ENCODE measurements at regions not wholly inside any gene's neighbourhood (a gene's known extent, or its start where the extent isn't known, plus 50 kb on each side); places are given as distances from the start of the nearest gene placed in this dataset.

- intact Hi-C loops (cut with DNase I; ENCODE audit: low total_unique reads), result no loop called here
- Histone ChIP-seq H3K4me3 (no peak overlapping the region), H3K36me3 (no peaks in the 10 kb centered on the region), H3K27ac (peak overlapping the region in 3 of 8 donors; percentile 22 to 56 (median 45)), H3K4me1 (peaks cover 0 to 6% (median 0%) of the 10 kb centered on the region in 6 donors), H3K27me3 (replicated peaks in 1 of 7) (no peaks in the 10 kb centered on the region), H3K9me3 (no peaks in the 10 kb centered on the region)
- WGBS, 5 donors, result 46 to 76% (median 56%) methylated on average over 1 of the region's 1 CpG
- TF ChIP-seq CTCF (IDR thresholded peaks at IDR 0.05 in 8 of 11, conservative IDR thresholded peaks at IDR 0.05 in 3 of 11) (no peak), POLR2A (IDR thresholded peaks at IDR 0.05) (no peak), POLR2AphosphoS5 (IDR thresholded peaks at IDR 0.05) (no peak)
- no peak for DNase-seq
Measured at GRCh38 chr20:12383821-12384220, 466.1 kb downstream of the BTBD3 start.

DNA sequence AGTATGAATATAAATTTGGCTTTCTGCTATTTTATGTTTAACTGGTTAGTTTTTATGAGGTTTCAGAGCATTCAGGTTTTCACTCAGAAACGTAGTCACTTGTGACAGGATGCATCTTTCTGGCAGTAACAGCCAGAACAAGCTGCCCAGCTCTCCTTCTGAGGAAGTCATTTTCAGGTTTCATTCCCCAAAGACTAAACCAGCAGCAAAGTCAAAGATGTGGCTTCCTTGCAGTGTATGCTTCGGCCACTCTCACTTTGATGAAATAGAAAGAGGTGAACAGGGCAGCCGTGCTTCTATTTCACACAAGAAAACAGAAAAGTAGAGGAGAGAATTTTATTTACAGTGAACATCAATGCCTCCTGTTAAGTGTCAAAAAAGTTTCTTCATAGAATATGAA lies 469.1 kb downstream of the BTBD3 start:
- Histone ChIP-seq H3K36me3 (no peaks in the 10 kb centered on the region), H3K9me3 (no peaks in the 10 kb centered on the region), H3K27me3 (replicated peaks in 1 of 7) (no peaks in the 10 kb centered on the region), H3K27ac (no peak overlapping the region), H3K4me3 (no peak overlapping the region), H3K4me1 (peaks cover 0 to 6% (median 0%) of the 10 kb centered on the region in 6 donors)
- no peak for DNase-seq
- intact Hi-C loops (cut with DNase I; ENCODE audit: low total_unique reads), result no loop called here
- WGBS, 5 donors, result 50 to 72% (median 59%) methylated on average over 3 of the region's 3 CpGs
- TF ChIP-seq CTCF (IDR thresholded peaks at IDR 0.05 in 8 of 11, conservative IDR thresholded peaks at IDR 0.05 in 3 of 11), result no peak
- no peak for TF ChIP-seq POLR2AphosphoS5 (IDR thresholded peaks at IDR 0.05)
- no peak for TF ChIP-seq POLR2A (IDR thresholded peaks at IDR 0.05)

DNA sequence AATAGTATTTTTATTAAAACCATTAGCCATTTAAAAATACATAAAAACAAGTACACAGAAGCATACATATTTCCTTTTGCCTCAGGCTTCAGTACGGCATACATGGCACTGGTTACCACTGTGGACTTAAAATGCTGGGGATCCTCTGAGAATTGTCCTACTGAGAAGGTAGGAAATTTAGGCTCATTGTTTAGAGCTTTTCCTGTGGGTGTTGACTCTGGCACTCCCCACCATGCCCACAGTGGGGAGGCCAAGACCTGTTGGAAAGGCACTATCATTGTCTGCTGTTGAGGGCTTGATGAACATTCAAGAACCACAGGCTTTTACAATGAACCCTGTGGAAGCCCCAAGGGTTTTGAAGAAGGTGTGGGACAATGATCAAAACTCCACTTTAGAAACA lies 473.4 kb downstream of the BTBD3 start:
- Histone ChIP-seq H3K27me3 (replicated peaks in 1 of 7) (no peaks in the 10 kb centered on the region), H3K27ac (no peak overlapping the region), H3K4me1 (no peaks in the 10 kb centered on the region), H3K4me3 (no peak overlapping the region), H3K36me3 (no peaks in the 10 kb centered on the region), H3K9me3 (no peaks in the 10 kb centered on the region)
- TF ChIP-seq POLR2AphosphoS5 (IDR thresholded peaks at IDR 0.05), result no peak
- no peak for TF ChIP-seq CTCF (IDR thresholded peaks at IDR 0.05 in 8 of 11, conservative IDR thresholded peaks at IDR 0.05 in 3 of 11)
- no peak for TF ChIP-seq POLR2A (IDR thresholded peaks at IDR 0.05)
- intact Hi-C loops (cut with DNase I; ENCODE audit: low total_unique reads), result no loop called here
- DNase-seq, result no peak
- WGBS, 5 donors, result 87 to 96% (median 93%) methylated on average over 1 of the region's 1 CpG

DNA sequence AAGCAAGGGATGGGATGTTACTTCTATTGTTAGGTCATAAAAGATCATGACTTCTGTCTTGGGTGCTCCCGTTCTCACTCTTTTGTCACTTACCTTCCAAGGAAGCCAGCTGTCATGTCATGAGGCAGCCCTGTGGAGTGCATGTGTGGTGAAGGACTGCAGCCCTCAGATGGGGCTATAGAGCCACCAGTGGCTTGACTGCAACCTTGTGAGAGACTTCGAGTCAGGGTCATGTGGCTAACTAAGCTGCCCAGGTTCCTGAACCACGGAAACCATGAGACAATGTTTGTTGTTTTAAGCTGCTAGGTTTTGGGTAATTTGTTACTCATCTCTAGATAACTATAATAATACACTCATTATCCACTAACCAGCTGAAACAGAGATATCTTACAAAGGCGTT lies 477.1 kb downstream of the BTBD3 start:
- DNase-seq, result no peak
- WGBS, 5 donors, result 61 to 82% (median 67%) methylated on average over 4 of the region's 4 CpGs
- H3K27me3 ChIP-seq (replicated peaks in 1 of 7), result no peaks in the 10 kb centered on the region
- H3K4me1 ChIP-seq, result no peaks in the 10 kb centered on the region
- no peaks in the 10 kb centered on the region for H3K36me3 ChIP-seq
- no peak overlapping the region for H3K4me3 ChIP-seq
- H3K27ac ChIP-seq, result no peak overlapping the region
- no peak for TF ChIP-seq CTCF (IDR thresholded peaks at IDR 0.05 in 8 of 11, conservative IDR thresholded peaks at IDR 0.05 in 3 of 11)
- TF ChIP-seq POLR2AphosphoS5 (IDR thresholded peaks at IDR 0.05), result no peak
- no peak for TF ChIP-seq POLR2A (IDR thresholded peaks at IDR 0.05)
- intact Hi-C loops (cut with DNase I; ENCODE audit: low total_unique reads), result no loop called here
- no peaks in the 10 kb centered on the region for H3K9me3 ChIP-seq
